ENCODE measurements at regions not wholly inside any gene's neighbourhood (a gene's known extent, or its start where the extent isn't known, plus 50 kb on each side); places are given as distances from the start of the nearest gene placed in this dataset.

DNA sequence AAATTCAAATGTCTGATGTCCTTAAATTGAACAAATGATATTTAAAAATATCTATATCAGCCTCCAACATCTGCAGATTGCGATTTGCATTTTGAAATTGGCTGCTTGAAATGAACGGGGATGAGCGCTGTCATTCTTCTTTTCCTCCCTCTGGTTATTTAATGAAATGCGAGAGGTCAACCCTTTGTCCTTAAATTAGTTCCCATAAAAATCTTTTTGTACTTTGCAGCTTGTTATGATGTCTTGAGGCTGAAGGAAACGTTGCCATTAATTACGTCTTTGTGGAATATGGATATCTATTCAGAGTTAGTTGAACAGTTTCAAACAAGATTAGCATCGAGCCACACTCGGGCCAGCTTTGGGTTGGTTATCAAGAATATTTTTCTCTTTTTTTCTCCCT is 140.0 kb downstream of the LINC00237 start:
- H3K4me3 ChIP-seq (ENCODE audit: low read length): no peak overlapping the region
- no peak overlapping the region for H3K4me2 ChIP-seq (ENCODE audit: low read length)
- H3K36me3 ChIP-seq (ENCODE audit: insufficient read depth, low read length): no peaks in the 10 kb centered on the region
- H3K27me3 ChIP-seq (ENCODE audit: insufficient read depth, low read depth, low read length): no peaks in the 10 kb centered on the region
- TF ChIP-seq EZH2 (IDR thresholded peaks at IDR 0.05; ENCODE audit: borderline replicate concordance, insufficient read depth, low read length, poor library complexity, severe bottlenecking) (no peak), CTCF (IDR thresholded peaks at IDR 0.05; ENCODE audit: poor library complexity, severe bottlenecking) (no peak), EP300 (conservative IDR thresholded peaks at IDR 0.05; ENCODE audit: poor library complexity, severe bottlenecking) (no peak), SMC3 (conservative IDR thresholded peaks at IDR 0.05; ENCODE audit: poor library complexity) (no peak), TAF1 (IDR thresholded peaks at IDR 0.05; ENCODE audit: low read depth) (no peak), POLR2AphosphoS5 (IDR thresholded peaks at IDR 0.05) (no peak)
- TF ChIP-seq, protein P1, sequence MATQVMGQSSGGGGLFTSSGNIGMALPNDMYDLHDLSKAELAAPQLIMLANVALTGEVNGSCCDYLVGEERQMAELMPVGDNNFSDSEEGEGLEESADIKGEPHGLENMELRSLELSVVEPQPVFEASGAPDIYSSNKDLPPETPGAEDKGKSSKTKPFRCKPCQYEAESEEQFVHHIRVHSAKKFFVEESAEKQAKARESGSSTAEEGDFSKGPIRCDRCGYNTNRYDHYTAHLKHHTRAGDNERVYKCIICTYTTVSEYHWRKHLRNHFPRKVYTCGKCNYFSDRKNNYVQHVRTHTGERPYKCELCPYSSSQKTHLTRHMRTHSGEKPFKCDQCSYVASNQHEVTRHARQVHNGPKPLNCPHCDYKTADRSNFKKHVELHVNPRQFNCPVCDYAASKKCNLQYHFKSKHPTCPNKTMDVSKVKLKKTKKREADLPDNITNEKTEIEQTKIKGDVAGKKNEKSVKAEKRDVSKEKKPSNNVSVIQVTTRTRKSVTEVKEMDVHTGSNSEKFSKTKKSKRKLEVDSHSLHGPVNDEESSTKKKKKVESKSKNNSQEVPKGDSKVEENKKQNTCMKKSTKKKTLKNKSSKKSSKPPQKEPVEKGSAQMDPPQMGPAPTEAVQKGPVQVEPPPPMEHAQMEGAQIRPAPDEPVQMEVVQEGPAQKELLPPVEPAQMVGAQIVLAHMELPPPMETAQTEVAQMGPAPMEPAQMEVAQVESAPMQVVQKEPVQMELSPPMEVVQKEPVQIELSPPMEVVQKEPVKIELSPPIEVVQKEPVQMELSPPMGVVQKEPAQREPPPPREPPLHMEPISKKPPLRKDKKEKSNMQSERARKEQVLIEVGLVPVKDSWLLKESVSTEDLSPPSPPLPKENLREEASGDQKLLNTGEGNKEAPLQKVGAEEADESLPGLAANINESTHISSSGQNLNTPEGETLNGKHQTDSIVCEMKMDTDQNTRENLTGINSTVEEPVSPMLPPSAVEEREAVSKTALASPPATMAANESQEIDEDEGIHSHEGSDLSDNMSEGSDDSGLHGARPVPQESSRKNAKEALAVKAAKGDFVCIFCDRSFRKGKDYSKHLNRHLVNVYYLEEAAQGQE (IDR thresholded peaks at IDR 0.05; ENCODE audit: borderline replicate concordance): no peak
- H4K20me1 ChIP-seq (ENCODE audit: insufficient read depth): no peaks in the 10 kb centered on the region
- H3K9me3 ChIP-seq (ENCODE audit: low read length): no peaks in the 10 kb centered on the region
- no peak overlapping the region for H3K9ac ChIP-seq (ENCODE audit: low read length)
- no peaks in the 10 kb centered on the region for H3F3A ChIP-seq (ENCODE audit: insufficient read depth, low read length, poor library complexity, severe bottlenecking)
- no peak overlapping the region for H3K27ac ChIP-seq (ENCODE audit: low read length)
- H2AFZ ChIP-seq (ENCODE audit: low read depth, low read length): no peak overlapping the region
- no peaks in the 10 kb centered on the region for H3K79me2 ChIP-seq (replicated peaks; ENCODE audit: insufficient read depth, low read length)
- H3K9me2 ChIP-seq (ENCODE audit: insufficient read depth, low read length): no peaks in the 10 kb centered on the region

DNA sequence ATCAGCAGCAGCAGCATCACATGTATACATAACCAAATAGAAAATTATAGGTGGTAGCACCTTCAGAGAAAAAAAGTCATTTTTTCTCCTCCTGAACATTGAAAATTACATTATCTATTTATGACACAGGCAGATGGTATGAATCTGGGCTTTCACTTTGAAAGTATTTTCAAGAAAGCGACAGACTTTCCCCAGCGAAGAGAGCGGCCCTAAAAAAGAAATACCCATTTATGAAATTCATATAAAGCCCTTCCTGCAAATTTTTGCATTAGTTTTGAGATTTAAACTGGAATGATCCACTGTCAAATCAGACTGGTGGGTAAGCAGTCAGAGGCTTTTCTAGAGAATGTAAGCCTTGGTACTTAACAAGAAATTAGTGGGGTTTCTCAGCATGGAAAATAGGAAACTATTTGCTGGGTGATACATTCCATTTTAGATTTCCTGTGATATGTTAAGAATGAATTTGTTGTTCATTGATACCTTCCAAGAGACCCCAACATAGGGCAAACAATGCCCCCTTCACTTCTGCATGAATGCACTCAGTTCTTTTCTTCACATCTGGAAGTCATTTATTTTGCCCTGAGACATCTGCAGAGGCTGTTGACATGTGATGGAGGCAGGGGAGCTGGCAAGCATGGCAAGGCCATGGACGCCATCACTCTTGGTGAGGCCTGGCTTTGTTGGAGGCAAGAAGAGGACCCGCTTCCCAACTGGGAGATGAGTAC is 147.0 kb downstream of the LINC00237 start:
- H3F3A ChIP-seq (ENCODE audit: insufficient read depth, low read length, poor library complexity, severe bottlenecking): no peaks in the 10 kb centered on the region
- no peak overlapping the region for H3K9ac ChIP-seq (ENCODE audit: low read length)
- no peaks in the 10 kb centered on the region for H3K27me3 ChIP-seq (ENCODE audit: insufficient read depth, low read depth, low read length)
- no peaks in the 10 kb centered on the region for H3K36me3 ChIP-seq (ENCODE audit: insufficient read depth, low read length)
- TF ChIP-seq EZH2 (IDR thresholded peaks at IDR 0.05; ENCODE audit: borderline replicate concordance, insufficient read depth, low read length, poor library complexity, severe bottlenecking) (no peak), TAF1 (IDR thresholded peaks at IDR 0.05; ENCODE audit: low read depth) (no peak), POLR2AphosphoS5 (IDR thresholded peaks at IDR 0.05) (no peak), RAD21 (conservative IDR thresholded peaks at IDR 0.05) (no peak), SMC3 (conservative IDR thresholded peaks at IDR 0.05; ENCODE audit: poor library complexity) (no peak), MXI1 (conservative IDR thresholded peaks at IDR 0.05; ENCODE audit: poor library complexity, severe bottlenecking) (no peak), EP300 (conservative IDR thresholded peaks at IDR 0.05; ENCODE audit: poor library complexity, severe bottlenecking) (no peak), CTCF (IDR thresholded peaks at IDR 0.05; ENCODE audit: poor library complexity, severe bottlenecking) (no peak)
- TF ChIP-seq, protein P1 (IDR thresholded peaks at IDR 0.05; ENCODE audit: borderline replicate concordance): no peak
- no peak overlapping the region for H3K4me3 ChIP-seq (ENCODE audit: low read length)
- H3K27ac ChIP-seq (ENCODE audit: low read length): no peak overlapping the region
- no peaks in the 10 kb centered on the region for H3K9me2 ChIP-seq (ENCODE audit: insufficient read depth, low read length)
- H3K9me3 ChIP-seq (ENCODE audit: low read length): no peaks in the 10 kb centered on the region
- H2AFZ ChIP-seq (ENCODE audit: low read depth, low read length): no peak overlapping the region
- no peak overlapping the region for H3K4me2 ChIP-seq (ENCODE audit: low read length)
- no peaks in the 10 kb centered on the region for H4K20me1 ChIP-seq (ENCODE audit: insufficient read depth)
- no peaks in the 10 kb centered on the region for H3K79me2 ChIP-seq (replicated peaks; ENCODE audit: insufficient read depth, low read length)
